GM21825 (cell line): ENCODE measurements at regions not wholly inside any gene's neighbourhood (a gene's known extent, or its start where the extent isn't known, plus 50 kb on each side); places are given as distances from the start of the nearest gene placed in this dataset.
"Not testable (repeated sequence)": the region's sequence is repeated elsewhere in the genome, so short reads cannot be mapped to it uniquely, and the experiment has no call there.

Experiments
- ATAC-seq: cut with Tn5 transposase; IDR thresholded peaks from one replicate; pipeline ENCODE4 v1.9.1; 2021; ENCODE audit warnings: mild to moderate bottlenecking, moderate library complexity; ENCODE audit not compliant: unreplicated experiment

DNA sequence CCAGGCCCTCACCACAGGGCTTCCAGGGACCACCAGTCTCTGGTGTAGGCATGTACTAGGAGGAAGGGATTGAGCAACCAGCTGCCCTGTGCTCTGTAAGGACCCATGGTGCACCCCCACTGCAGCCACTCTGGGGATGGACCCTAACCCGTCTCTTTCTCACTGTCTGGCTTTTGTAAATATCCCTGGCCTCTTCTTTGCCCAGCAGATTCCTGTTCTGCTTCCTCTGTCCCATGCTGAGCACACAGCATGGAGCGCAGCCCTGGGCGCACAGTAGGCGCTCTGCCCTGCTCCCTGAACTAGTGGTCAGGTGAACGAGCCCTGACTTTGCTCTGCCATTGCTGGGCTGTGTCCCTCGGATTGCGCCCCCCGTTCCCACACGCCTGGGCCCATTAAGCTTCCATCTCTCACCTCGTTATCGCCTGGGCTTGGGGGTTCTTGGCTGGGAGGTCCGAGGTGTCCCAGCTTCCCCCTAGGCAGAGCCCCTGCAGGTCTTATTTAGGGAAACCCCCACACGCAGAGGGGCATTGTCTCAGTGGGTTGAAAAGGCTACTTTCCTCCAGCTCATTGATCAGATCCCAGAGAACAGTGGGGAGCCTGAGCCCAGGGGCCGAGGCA, 162.1 kb downstream of the MYCN start:
- ATAC-seq = no peak

DNA sequence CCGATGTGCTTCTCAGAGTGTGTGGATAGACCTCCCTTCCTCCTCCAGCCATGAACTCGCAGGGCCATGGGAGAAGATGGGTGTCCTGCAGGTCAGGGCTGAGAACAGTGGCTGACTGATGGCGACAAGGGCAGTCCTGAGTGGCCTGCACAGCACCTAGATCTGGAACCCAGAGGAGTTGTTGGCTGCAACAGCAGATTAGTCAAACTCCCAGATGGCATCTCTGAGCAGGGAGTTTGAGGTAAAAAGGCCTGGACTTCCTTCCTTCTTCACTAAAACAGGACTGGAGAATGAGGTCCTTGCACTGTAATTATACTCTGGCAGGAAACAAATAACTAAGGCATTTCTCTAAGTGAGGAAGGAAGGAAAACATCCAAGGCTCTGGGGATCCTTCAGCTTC, 160.8 kb downstream of the MYCN start:
- ATAC-seq = no peak

- ATAC-seq = no peak
Measured at GRCh38 chr2:16100006-16100405, 159.7 kb downstream of the MYCN start.

GRCh38 chr2:16099326-16099725, 159.0 kb downstream of the MYCN start:
- no peak for ATAC-seq

DNA sequence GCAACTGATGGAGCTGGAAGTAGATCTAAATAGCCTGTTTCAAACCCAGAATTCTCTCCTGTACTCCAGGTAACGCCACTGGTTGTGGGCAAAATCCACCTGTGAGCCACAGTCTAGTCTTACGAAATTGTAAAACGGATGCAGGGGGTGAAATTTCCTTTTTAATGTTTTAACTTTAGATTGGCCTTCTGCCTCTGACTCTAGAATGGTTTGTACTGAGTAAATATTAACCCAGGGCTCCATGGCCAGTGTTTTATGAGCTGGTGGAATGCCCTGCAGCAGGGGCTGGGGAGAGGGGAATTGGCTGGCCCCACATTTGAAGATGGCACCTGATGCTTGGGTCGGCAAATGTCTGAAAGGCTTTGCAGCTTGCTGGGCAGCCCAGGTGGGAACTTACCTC, 156.6 kb downstream of the MYCN start:
- ATAC-seq = no peak

GRCh38 chr2:16095483-16095882, 155.1 kb downstream of the MYCN start:
- ATAC-seq = not testable (repeated sequence)

GRCh38 chr2:16094811-16095210, 154.5 kb downstream of the MYCN start:
- ATAC-seq = no peak

DNA sequence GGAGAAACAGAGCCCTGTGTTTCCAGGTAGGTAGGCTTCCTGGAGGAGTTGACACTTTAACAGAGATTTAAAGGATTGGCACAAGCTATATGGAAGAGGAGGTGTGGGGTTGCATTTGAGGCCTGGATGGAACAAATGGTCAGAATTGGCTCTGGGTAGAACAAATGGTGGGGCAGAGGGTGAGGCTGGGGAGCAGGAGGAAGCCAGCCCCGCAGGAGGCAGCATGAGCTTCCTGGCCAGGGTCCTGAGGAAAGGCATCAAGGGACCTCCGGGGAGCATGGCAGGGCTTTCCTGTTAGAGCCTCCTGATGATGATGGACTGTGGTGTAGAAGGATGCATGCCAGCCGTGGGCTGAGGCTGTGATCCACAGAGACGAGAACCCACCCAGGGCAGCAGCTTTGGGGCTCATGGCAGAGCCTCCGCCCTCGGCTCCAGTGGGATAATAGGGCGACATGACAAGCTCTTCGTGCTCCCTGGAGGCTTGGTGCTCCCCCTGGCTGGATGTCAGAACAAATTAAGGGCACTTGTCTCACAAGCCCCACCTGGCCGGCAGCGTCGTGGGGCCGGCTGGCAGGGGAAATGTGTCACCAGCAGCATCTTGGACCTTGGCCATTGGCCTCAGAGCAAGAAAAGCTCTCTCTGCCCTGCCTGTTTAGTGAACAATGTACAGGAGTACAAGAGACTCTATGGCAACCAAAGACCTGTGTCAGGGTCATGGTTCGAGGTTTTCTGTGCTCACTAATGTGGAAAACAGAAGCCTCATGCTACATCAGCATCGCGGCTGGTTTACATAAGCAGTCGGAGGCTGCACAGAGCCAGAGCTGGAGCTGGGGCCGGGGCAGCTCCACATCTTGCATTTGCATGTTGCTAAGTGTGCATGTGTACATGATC, 153.5 kb downstream of the MYCN start:
- no peak for ATAC-seq

DNA sequence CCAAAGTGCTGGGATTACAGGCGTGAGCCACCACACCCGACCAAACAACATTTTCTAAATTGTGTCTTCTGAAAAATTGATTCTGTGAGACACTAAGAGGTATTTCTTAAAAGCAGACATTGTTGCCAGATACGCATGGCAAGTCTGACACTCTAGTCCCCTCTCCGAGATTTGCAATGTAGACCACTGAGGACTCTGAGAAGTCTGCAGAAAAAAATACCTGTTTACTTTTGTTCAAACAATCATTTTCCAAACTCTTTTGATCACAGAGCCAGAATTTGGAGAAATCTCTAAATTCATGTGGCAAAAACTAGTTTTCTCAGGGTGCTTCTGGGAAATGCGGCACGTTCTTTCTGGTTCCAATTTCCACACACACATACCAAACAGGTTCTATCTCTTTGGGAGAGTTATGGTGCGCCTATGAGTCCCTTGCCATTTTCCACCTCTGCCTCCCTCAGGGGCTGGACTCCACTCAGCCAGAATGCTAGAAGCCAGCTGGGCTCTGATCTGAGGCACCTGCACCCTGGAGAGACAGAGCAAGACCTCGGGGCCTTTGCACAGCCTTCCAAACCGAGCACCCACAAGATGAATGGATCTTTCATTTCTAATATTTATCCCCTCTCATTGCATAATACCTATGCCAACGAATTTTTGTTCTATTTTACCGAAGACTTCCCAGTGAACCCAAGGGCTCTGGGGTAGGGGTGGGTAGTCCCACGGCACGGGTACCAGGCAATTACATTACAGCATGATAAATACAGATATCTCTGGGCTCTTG, 152.7 kb downstream of the MYCN start:
- ATAC-seq = no peak

GRCh38 chr2:16091576-16092282, 151.4 kb downstream of the MYCN start:
- no peak for ATAC-seq

DNA sequence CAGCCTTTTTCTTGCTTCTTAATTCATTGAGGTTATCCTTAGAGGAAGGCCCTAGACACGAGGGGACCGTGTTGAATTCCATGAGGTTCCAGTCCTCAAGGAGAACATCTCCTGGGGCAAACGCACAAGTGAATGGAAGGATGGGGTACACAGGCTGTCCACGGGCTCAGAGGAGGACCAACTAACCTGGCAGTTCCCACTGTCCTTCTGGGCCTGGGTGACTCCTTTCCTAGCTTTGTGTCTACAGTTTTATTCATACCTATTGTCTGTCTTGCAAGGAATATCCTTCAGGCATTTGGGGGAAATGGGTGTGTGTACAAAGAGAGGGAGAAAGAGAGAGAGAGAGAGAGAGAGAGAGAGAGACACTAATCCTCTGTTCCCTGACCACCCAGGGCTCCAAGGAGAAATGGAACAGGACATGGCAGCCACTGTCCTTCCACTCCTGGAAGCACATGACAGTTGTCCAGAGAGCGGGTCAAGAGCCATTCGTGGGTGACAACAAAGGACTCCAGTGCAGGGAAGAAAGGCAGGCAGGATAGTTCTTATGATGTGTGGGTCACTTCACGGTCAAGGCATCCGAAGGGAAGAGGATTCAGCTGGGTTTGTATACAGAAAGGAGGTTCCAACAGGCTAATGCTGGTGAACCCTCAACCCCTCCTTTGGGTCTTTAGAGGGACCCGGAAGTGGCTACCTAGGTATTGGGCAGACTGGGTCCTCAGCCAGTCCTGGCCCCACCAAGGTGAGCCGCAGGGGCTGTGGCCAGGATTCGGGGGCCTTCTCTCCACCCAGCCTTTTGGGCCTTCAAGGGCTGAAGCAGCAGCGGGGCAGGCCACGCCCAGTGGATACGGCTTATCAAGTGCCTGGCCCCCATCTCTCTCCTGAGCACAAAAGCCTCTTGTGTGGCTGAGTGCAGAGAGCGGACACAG, 150.6 kb downstream of the MYCN start:
- ATAC-seq = no peak

DNA sequence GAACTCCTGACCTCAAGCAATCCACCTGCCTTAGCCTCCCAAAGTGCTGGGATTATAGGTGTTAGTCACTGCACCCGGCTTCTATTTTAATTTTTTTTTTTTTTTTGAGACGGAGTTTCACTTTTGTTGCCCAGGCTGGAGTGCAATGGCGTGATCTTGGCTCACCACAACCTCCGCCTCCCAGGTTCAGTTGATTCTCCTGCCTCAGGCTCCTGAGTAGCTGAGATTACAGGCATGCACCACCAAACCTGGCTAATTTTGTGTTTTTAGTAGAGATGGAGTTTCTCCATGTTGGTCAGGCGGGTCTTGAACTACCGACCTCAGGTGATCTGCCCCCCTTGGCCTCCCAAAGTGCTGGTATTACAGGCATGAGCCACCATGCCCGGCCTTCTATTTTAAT, 149.1 kb downstream of the MYCN start:
- ATAC-seq = not testable (repeated sequence)

DNA sequence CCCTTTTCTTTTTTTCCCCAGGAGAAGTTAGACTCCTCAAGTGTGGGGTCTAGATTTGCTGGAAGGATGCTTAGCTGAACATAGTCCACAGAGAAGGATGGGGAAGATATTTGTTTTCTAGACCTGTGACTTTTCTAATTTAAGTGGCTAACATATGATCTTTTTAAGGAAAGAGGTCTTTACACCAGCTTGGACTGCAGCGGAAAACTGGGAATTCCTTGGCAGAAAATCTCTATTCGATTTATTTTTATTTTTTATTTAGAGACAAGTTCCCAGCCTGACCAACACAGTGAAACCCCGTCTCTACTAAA, 148.4 kb downstream of the MYCN start:
- ATAC-seq = no peak

DNA sequence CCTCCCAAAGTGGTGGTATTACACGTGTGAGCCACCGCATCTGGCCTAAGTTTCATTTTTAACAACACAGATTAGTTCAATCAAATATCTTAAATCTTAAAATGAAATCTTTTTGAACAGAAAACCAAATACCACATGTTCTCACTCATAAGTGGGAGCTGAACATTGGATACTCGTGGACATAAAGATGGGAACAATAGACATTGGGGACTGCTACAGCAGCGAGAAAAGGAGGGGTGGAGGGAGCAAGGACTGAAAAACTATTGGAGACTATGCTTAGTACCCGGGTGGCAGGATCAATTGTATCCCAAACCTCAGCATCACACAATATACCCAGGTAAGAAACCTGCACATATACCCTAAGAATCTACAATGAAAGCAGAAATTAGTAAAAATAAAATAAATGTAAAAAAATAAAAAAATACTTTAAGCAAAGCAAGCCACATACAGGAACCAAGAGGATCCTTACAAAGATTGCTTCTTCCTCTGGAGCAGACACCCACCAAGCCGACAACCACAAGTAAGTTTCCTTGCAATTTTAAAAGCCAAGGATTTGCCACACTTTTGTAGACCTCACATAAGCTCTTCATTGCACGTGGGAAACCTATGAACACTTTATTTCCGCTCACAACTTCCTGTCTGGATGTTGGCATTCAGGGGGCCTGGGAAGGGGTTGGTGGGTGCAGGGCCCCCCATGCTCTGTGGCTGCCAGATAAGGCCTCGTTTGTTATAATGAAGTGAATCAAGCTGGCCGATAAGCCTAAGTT, 147.9 kb downstream of the MYCN start:
- ATAC-seq = no peak

GRCh38 chr2:16086136-16086535, 145.8 kb downstream of the MYCN start:
- ATAC-seq = not testable (repeated sequence)

GRCh38 chr2:16085073-16085472, 144.7 kb downstream of the MYCN start:
- ATAC-seq = no peak

DNA sequence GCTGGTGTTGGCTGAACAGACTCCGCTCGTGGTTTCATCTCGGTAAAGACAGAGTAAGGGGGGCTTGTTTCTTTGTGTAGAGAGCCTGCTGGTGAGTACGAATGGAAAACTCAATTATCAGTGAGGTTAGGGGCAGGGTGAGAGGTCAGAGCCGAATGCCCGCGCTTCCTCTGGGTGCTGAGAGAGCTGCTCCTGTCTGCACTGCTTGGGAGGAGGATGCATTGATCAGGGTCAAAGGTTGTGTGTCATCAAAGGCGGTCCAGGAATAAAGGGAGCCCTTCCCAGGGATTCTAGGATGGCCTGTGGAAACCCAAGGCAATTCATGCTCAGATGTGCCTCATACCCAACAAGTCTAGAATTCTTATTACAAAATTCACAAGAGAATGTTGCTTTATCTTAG, 143.9 kb downstream of the MYCN start:
- no peak for ATAC-seq

DNA sequence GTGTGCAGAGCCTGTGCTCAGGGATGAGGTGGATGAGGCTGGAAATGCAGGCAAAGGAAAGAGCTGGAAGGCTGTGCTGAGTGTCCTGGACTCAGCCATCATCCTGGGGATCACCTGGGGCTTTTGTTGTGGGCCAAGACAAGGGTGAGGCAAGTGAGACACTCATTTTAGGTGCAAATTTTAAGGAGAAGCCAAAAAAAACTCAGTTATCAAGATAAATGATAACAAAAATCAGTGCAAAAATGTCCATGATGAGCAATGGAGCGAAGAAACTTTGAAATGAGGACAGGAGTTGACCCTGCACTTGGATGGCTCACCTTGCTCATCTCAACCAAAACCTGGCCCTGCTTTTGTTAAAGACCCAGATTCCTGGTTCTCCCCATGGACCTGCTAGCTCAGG, 141.9 kb downstream of the MYCN start:
- no peak for ATAC-seq
